ENCODE measurements at regions not wholly inside any gene's neighbourhood (a gene's known extent, or its start where the extent isn't known, plus 50 kb on each side); places are given as distances from the start of the nearest gene placed in this dataset.

- TF ChIP-seq GATA4 (IDR thresholded peaks at IDR 0.05; ENCODE audit: borderline replicate concordance, low read depth), result no peak
- no peak for TF ChIP-seq USF2 (IDR thresholded peaks at IDR 0.05; ENCODE audit: low read depth, low read length)
- no peak for TF ChIP-seq USF2 (CRISPR knock-in tag; IDR thresholded peaks at IDR 0.05; ENCODE audit: borderline replicate concordance)
- no peak for TF ChIP-seq MLX (CRISPR knock-in tag; IDR thresholded peaks at IDR 0.05)
- no peak for TF ChIP-seq ZNF609 (CRISPR knock-in tag; IDR thresholded peaks at IDR 0.05; ENCODE audit: borderline replicate concordance)
- TF ChIP-seq FOXO4 (CRISPR knock-in tag; conservative IDR thresholded peaks at IDR 0.05), result no peak
- TF ChIP-seq ZNF143 (CRISPR knock-in tag; IDR thresholded peaks at IDR 0.05), result no peak
- no peak for TF ChIP-seq RAD21 (CRISPR knock-in tag; IDR thresholded peaks at IDR 0.05)
- TF ChIP-seq POLR2AphosphoS5 (IDR thresholded peaks at IDR 0.05; ENCODE audit: low read depth, low read length), result no peak
- TF ChIP-seq EZH2 (conservative IDR thresholded peaks at IDR 0.05; ENCODE audit: low read depth, low read length), result no peak
Measured at GRCh38 chr2:177020524-177021119, 192.0 kb upstream of the HNRNPA3 start.

Measured in HepG2 (cell line).